PC-9 (cell line): ENCODE measurements at regions not wholly inside any gene's neighbourhood (a gene's known extent, or its start where the extent isn't known, plus 50 kb on each side); places are given as distances from the start of the nearest gene placed in this dataset.

Source experiments
- BruUV-seq: library from RNA; stranded (reverse); fragments of 400-500 nt; replicated peaks from 2 replicates; lab custom pipeline; 2021; lab: Mats Ljungman, UMichigan
- CTCF ChIA-PET: fragments of 300-600 bp; sonication (Branson Sonifier 250); formaldehyde crosslinking; loops from one replicate; lab custom pipeline; 2022; ENCODE audit warnings: antibody characterized with exemption; lab: Charles Lee
- POLR2A ChIA-PET: fragments of 300-600 bp; sonication (Branson Sonifier 250); formaldehyde crosslinking; loops from one replicate; lab custom pipeline; 2022; ENCODE audit warnings: antibody characterized with exemption; ENCODE audit not compliant: unreplicated experiment; lab: Charles Lee
- DNase-seq, 2 experiments: peaks; one replicate each; pipeline versions ENCODE4 v3.0.0 to v3.0.0-alpha.2; 2015 to 2022; ENCODE audit warnings: mixed read lengths in 1 of 2
- H2AFZ ChIP-seq: fragments of 200-600 bp; sonication (generic); 2 replicates; pipeline ENCODE4 v1.8.1; 2017; ENCODE audit warnings: antibody characterized with exemption
- H3F3A ChIP-seq: fragments of 200-600 bp; sonication (generic); 2 replicates; pipeline ENCODE4 v1.8.1; 2017; ENCODE audit warnings: antibody characterized with exemption, mild to moderate bottlenecking, low read depth; ENCODE audit not compliant: insufficient read depth
- H3K27ac ChIP-seq: fragments of 200-600 bp; sonication (generic); 2 replicates; pipeline ENCODE4 v1.6.1; 2016; ENCODE audit warnings: mixed run types
- H3K27me3 ChIP-seq: fragments of 200-600 bp; sonication (generic); 2 replicates; pipeline ENCODE4 v1.6.1; 2016; ENCODE audit warnings: low read depth, mixed run types; ENCODE audit not compliant: insufficient read depth
- H3K36me3 ChIP-seq: fragments of 200-600 bp; sonication (generic); 2 replicates; pipeline ENCODE4 v1.6.1; 2016; ENCODE audit warnings: low read depth, mixed run types
- H3K4me1 ChIP-seq: fragments of 200-600 bp; sonication (generic); replicated peaks from 2 replicates; pipeline ENCODE4 v1.6.1; 2016; ENCODE audit warnings: mixed run types; ENCODE audit not compliant: insufficient read depth
- H3K4me2 ChIP-seq: fragments of 200-600 bp; sonication (generic); 2 replicates; pipeline ENCODE4 v1.6.1; 2017; ENCODE audit warnings: mixed run types
- H3K4me3 ChIP-seq: fragments of 200-600 bp; sonication (generic); 2 replicates; pipeline ENCODE4 v1.6.1; 2016; ENCODE audit warnings: mixed run types
- H3K79me2 ChIP-seq: fragments of 200-600 bp; sonication (generic); 2 replicates; pipeline ENCODE4 v1.6.1; 2017; ENCODE audit warnings: low read depth, mixed run types
- H3K9me2 ChIP-seq: fragments of 200-600 bp; sonication (generic); 2 replicates; pipeline ENCODE4 v1.8.1; 2017; ENCODE audit warnings: mild to moderate bottlenecking; ENCODE audit not compliant: insufficient read depth
- H3K9me3 ChIP-seq: fragments of 200-600 bp; sonication (generic); 2 replicates; pipeline ENCODE4 v1.8.1; 2016; ENCODE audit warnings: low read depth; ENCODE audit not compliant: insufficient read depth
- H4K20me1 ChIP-seq: fragments of 200-600 bp; sonication (generic); 2 replicates; pipeline ENCODE4 v1.8.1; 2017; ENCODE audit not compliant: insufficient read depth
- EZH2 ChIP-seq: fragments of 200-600 bp; sonication (generic); IDR thresholded peaks from 2 replicates; pipeline ENCODE4 v1.8.0; 2017; ENCODE audit warnings: antibody characterized with exemption, low read depth
- intact Hi-C: fragments of 100-400 bp; cut with micrococcal nuclease; formaldehyde crosslinking; loops from one replicate; pipeline ENCODE4 v1.10.0; 2022; ENCODE audit not compliant: unreplicated experiment
- TF ChIP-seq, protein P1 (sequence below): fragments of 200-600 bp; sonication (generic); conservative IDR thresholded peaks from 2 replicates; pipeline ENCODE4 v1.6.1; 2017; ENCODE audit warnings: mixed run types, antibody characterized with exemption, mild to moderate bottlenecking, moderate library complexity

DNA sequence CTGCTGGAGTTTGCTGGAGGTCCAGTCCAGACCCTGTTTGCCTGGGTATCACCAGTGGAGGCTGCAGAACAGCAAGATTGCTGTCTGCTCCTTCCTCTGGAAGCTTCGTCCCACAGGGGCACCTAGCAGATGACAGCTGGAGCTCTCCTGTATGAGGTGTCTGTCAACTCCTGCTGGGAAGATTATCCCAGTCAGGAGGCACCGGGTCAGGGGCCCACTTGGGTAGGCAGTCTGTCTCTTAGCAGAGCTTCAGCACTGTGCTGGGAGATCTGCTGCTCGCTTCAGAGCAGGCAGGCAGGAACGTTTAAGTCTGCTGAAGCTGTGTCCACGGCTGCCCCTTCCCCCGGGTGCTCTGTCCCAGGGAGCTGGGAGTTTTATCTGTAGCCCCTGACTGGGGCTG lies 96.8 kb upstream of the SLC35F1 start:
- no TSS peak for BruUV-seq
- Histone ChIP-seq H4K20me1 (no peaks in the 10 kb centered on the region), H3K27me3 (no peaks in the 10 kb centered on the region), H3K4me2 (no peak overlapping the region), H3K4me1 (no peaks in the 10 kb centered on the region), H3K9me2 (no peaks in the 10 kb centered on the region), H3K27ac (no peak overlapping the region), H3F3A (no peaks in the 10 kb centered on the region), H3K4me3 (no peak overlapping the region), H3K36me3 (no peaks in the 10 kb centered on the region), H3K79me2 (no peaks in the 10 kb centered on the region), H2AFZ (no peak overlapping the region), H3K9me3 (no peaks in the 10 kb centered on the region)
- POLR2A ChIA-PET = no interaction called here
- no peak for DNase-seq
- CTCF ChIA-PET = no interaction called here
- intact Hi-C loops = no loop called here
- TF ChIP-seq, protein P1, sequence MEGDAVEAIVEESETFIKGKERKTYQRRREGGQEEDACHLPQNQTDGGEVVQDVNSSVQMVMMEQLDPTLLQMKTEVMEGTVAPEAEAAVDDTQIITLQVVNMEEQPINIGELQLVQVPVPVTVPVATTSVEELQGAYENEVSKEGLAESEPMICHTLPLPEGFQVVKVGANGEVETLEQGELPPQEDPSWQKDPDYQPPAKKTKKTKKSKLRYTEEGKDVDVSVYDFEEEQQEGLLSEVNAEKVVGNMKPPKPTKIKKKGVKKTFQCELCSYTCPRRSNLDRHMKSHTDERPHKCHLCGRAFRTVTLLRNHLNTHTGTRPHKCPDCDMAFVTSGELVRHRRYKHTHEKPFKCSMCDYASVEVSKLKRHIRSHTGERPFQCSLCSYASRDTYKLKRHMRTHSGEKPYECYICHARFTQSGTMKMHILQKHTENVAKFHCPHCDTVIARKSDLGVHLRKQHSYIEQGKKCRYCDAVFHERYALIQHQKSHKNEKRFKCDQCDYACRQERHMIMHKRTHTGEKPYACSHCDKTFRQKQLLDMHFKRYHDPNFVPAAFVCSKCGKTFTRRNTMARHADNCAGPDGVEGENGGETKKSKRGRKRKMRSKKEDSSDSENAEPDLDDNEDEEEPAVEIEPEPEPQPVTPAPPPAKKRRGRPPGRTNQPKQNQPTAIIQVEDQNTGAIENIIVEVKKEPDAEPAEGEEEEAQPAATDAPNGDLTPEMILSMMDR = no peak
- TF ChIP-seq EZH2 = no peak

DNA sequence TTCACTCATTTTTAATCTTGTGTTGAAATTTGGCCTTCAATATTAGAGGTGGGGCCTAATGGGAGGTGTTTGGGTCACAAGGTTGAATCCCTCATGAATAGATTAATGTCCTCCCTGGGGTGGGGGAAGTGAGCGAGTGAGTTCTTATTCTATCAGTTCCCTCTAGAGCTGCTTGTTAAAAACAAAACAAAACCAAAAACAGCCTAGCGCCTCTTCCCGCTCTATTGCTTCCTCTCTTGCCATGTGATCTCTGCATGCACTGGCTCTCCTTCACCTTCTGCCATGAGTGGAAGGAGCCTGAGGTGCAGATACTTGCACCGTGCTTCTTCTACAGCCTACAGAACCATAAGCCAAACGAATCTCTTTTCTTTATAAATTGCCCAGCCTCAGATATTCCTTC lies 89.6 kb upstream of the SLC35F1 start:
- BruUV-seq = no TSS peak

DNA sequence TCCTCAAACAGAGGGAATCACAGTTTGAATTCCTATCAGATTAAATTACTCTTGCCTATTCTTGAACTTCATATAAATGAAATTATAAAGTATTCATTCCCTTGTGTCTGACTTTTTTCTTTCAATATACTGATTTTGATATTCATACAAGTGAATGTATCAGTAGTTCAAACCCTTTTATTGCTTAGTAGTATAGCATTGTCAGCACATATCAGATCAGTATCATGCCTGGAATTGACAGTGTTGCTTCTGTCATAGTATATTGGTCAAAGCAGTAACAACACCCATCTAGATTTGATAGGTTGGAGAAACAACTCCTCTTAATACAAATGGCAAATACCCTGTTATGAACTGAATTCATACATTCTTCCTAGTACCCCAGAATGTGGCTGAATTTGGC lies 89.1 kb upstream of the SLC35F1 start:
- Histone ChIP-seq H3K4me3 (no peak overlapping the region), H3K79me2 (no peaks in the 10 kb centered on the region), H4K20me1 (no peaks in the 10 kb centered on the region), H3K4me1 (no peaks in the 10 kb centered on the region), H3K4me2 (no peak overlapping the region), H3K36me3 (no peaks in the 10 kb centered on the region), H2AFZ (no peak overlapping the region), H3F3A (no peaks in the 10 kb centered on the region), H3K9me3 (no peaks in the 10 kb centered on the region), H3K27ac (no peak overlapping the region), H3K27me3 (no peaks in the 10 kb centered on the region), H3K9me2 (no peaks in the 10 kb centered on the region)
- ChIA-PET POLR2A (no interaction called here), CTCF (no interaction called here)
- no peak for DNase-seq
- intact Hi-C loops = no loop called here
- no TSS peak for BruUV-seq
- TF ChIP-seq, protein P1 = no peak
- no peak for TF ChIP-seq EZH2

More for the DNA sequence above, 89.6 kb upstream of the SLC35F1 start:
- Histone ChIP-seq H3K4me1 (no peaks in the 10 kb centered on the region), H3F3A (no peaks in the 10 kb centered on the region), H3K79me2 (no peaks in the 10 kb centered on the region), H3K9me3 (no peaks in the 10 kb centered on the region), H2AFZ (no peak overlapping the region), H4K20me1 (no peaks in the 10 kb centered on the region), H3K27ac (no peak overlapping the region), H3K9me2 (no peaks in the 10 kb centered on the region), H3K4me3 (no peak overlapping the region), H3K27me3 (no peaks in the 10 kb centered on the region), H3K4me2 (no peak overlapping the region), H3K36me3 (no peaks in the 10 kb centered on the region)
- no peak for TF ChIP-seq EZH2
- TF ChIP-seq, protein P1 = no peak
- ChIA-PET POLR2A (no interaction called here), CTCF (no interaction called here)
- intact Hi-C loops = no loop called here
- no peak for DNase-seq
